ENCODE measurements at regions not wholly inside any gene's neighbourhood (a gene's known extent, or its start where the extent isn't known, plus 50 kb on each side); places are given as distances from the start of the nearest gene placed in this dataset.

DNA sequence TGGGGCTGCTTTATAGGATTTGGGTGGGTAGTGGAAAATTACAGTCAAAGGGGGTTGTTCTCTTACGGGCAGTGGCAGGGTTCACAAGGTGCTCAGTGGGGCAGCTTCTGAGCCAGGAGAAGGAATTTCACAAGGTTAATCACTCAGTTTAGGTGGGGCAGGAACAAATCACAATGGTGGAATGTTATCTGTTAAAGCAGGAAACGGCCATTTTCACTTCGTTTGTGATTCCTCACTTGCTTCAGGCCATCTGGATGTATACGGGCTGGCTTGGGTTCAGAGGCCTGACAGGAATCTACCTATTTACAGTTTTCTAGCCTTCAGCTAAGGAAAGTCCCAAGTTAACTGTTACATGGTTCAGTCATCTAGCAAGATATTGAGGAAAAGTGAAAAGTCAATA, 1003.5 kb downstream of the STPG2 start:
- TF ChIP-seq, protein P1, sequence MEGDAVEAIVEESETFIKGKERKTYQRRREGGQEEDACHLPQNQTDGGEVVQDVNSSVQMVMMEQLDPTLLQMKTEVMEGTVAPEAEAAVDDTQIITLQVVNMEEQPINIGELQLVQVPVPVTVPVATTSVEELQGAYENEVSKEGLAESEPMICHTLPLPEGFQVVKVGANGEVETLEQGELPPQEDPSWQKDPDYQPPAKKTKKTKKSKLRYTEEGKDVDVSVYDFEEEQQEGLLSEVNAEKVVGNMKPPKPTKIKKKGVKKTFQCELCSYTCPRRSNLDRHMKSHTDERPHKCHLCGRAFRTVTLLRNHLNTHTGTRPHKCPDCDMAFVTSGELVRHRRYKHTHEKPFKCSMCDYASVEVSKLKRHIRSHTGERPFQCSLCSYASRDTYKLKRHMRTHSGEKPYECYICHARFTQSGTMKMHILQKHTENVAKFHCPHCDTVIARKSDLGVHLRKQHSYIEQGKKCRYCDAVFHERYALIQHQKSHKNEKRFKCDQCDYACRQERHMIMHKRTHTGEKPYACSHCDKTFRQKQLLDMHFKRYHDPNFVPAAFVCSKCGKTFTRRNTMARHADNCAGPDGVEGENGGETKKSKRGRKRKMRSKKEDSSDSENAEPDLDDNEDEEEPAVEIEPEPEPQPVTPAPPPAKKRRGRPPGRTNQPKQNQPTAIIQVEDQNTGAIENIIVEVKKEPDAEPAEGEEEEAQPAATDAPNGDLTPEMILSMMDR (IDR thresholded peaks at IDR 0.05) = no peak
- TF ChIP-seq ZFX (IDR thresholded peaks at IDR 0.05; ENCODE audit: borderline replicate concordance) = no peak

Measured in 22Rv1 (cell line).